ENCODE measurements at regions not wholly inside any gene's neighbourhood (a gene's known extent, or its start where the extent isn't known, plus 50 kb on each side); places are given as distances from the start of the nearest gene placed in this dataset.

- H3K36me3 Mint-ChIP-seq: peaks cover 0 to 11% (median under 1%) of the 10 kb centered on the region in 3 donors
- Histone ChIP-seq H3K27me3 (ENCODE audit: insufficient read depth, low read length, poor library complexity, severe bottlenecking) (no peaks in the 10 kb centered on the region), H3K9me3 (ENCODE audit: low read length) (no peaks in the 10 kb centered on the region), H3K4me3 (ENCODE audit: low read length) (no peak overlapping the region), H3K4me1 (ENCODE audit: insufficient read depth, low read length) (no peaks in the 10 kb centered on the region), H3K27ac (ENCODE audit: low read depth, low read length) (no peak overlapping the region), H3K36me3 (ENCODE audit: insufficient read depth, low read length) (no peaks in the 10 kb centered on the region)
- H3K9me3 Mint-ChIP-seq: peaks cover 4 to 14% (median 4%) of the 10 kb centered on the region in 5 donors
- no peak for DNase-seq
- ChIA-PET CTCF (no interaction called here), POLR2A (no interaction called here)
- H3K27me3 Mint-ChIP-seq: peaks cover 12 to 40% of the 10 kb centered on the region in 2 donors
- H3K27ac Mint-ChIP-seq: no peak overlapping the region
- H3K4me3 Mint-ChIP-seq: no peak overlapping the region
- H3K4me1 Mint-ChIP-seq: no peaks in the 10 kb centered on the region
Observed at GRCh38 chr20:24878657-24879056, 70.4 kb upstream of the CST7 start.

DNA sequence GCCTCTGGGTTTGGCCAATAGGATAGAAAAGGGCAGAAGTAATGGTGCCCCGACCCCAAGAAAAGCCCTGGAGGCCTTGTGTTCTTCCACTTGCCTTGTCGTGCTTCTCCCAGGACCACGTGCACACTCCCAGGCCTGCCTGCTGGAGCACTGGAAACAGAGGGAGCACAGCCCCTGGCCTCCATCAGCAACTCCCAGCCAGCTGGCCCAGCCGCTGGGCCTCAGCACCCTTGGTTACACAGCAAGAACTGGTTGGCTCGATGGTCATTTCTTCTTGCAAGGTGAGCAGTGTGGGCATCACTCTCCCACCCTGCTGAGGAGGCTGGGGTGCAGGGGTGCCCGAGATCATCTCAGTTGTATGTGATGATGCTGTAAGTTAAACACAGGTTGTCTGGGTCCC, 69.2 kb upstream of the CST7 start:
- Histone ChIP-seq H3K27me3 (ENCODE audit: insufficient read depth, low read length, poor library complexity, severe bottlenecking) (no peaks in the 10 kb centered on the region), H3K36me3 (ENCODE audit: insufficient read depth, low read length) (no peaks in the 10 kb centered on the region), H3K27ac (ENCODE audit: low read depth, low read length) (no peak overlapping the region), H3K9me3 (ENCODE audit: low read length) (no peaks in the 10 kb centered on the region), H3K4me3 (ENCODE audit: low read length) (no peak overlapping the region), H3K4me1 (ENCODE audit: insufficient read depth, low read length) (no peaks in the 10 kb centered on the region)
- H3K27me3 Mint-ChIP-seq: peaks cover 5 to 36% of the 10 kb centered on the region in 2 donors
- peaks cover 4 to 20% (median 10%) of the 10 kb centered on the region in 5 donors for H3K9me3 Mint-ChIP-seq
- no peak overlapping the region for H3K4me3 Mint-ChIP-seq
- ChIA-PET POLR2A (no interaction called here), CTCF (no interaction called here)
- peaks cover 0 to 17% (median 3%) of the 10 kb centered on the region in 3 donors for H3K36me3 Mint-ChIP-seq
- H3K27ac Mint-ChIP-seq: no peak overlapping the region
- no peak for DNase-seq
- H3K4me1 Mint-ChIP-seq: no peaks in the 10 kb centered on the region

- Histone ChIP-seq H3K27ac (ENCODE audit: low read depth, low read length) (no peak overlapping the region), H3K27me3 (ENCODE audit: insufficient read depth, low read length, poor library complexity, severe bottlenecking) (no peaks in the 10 kb centered on the region), H3K9me3 (ENCODE audit: low read length) (no peaks in the 10 kb centered on the region), H3K4me1 (ENCODE audit: insufficient read depth, low read length) (no peaks in the 10 kb centered on the region), H3K4me3 (ENCODE audit: low read length) (no peak overlapping the region), H3K36me3 (ENCODE audit: insufficient read depth, low read length) (no peaks in the 10 kb centered on the region)
- Mint-ChIP-seq H3K4me1 (no peaks in the 10 kb centered on the region), H3K9me3 (peaks cover 4 to 20% (median 10%) of the 10 kb centered on the region in 5 donors), H3K4me3 (no peak overlapping the region), H3K36me3 (peaks cover 0 to 17% (median 3%) of the 10 kb centered on the region in 3 donors), H3K27me3 (peaks cover 2 to 35% of the 10 kb centered on the region in 2 donors), H3K27ac (no peak overlapping the region)
- POLR2A ChIA-PET: no interaction called here
- DNase-seq: no peak
- CTCF ChIA-PET: no interaction called here
Observed at GRCh38 chr20:24880356-24880755, 68.7 kb upstream of the CST7 start.

GRCh38 chr20:24890286-24890685, 58.8 kb upstream of the CST7 start:
- no peaks in the 10 kb centered on the region for H3K27me3 ChIP-seq (ENCODE audit: insufficient read depth, low read length, poor library complexity, severe bottlenecking)
- no peak overlapping the region for H3K27ac ChIP-seq (ENCODE audit: low read depth, low read length)
- H3K27ac Mint-ChIP-seq: peak overlapping the region in 1 of 8 donors; percentile 50
- POLR2A ChIA-PET: no interaction called here
- no peak overlapping the region for H3K4me3 ChIP-seq (ENCODE audit: low read length)
- CTCF ChIA-PET: no interaction called here
- no peak overlapping the region for H3K4me3 Mint-ChIP-seq
- H3K4me1 Mint-ChIP-seq: no peaks in the 10 kb centered on the region
- DNase-seq: no peak
- no peaks in the 10 kb centered on the region for H3K9me3 Mint-ChIP-seq
- H3K36me3 Mint-ChIP-seq: no peaks in the 10 kb centered on the region
- peaks cover 5 to 6% of the 10 kb centered on the region in 2 donors for H3K27me3 Mint-ChIP-seq
- H3K36me3 ChIP-seq (ENCODE audit: insufficient read depth, low read length): no peaks in the 10 kb centered on the region
- H3K9me3 ChIP-seq (ENCODE audit: low read length): no peaks in the 10 kb centered on the region
- H3K4me1 ChIP-seq (ENCODE audit: insufficient read depth, low read length): no peaks in the 10 kb centered on the region

GRCh38 chr20:24891546-24892393, 57.3 kb upstream of the CST7 start:
- Histone ChIP-seq H3K27ac (ENCODE audit: low read depth, low read length) (no peak overlapping the region), H3K36me3 (ENCODE audit: insufficient read depth, low read length) (no peaks in the 10 kb centered on the region), H3K4me1 (ENCODE audit: insufficient read depth, low read length) (no peaks in the 10 kb centered on the region), H3K9me3 (ENCODE audit: low read length) (no peaks in the 10 kb centered on the region), H3K4me3 (ENCODE audit: low read length) (no peak overlapping the region), H3K27me3 (ENCODE audit: insufficient read depth, low read length, poor library complexity, severe bottlenecking) (no peaks in the 10 kb centered on the region)
- Mint-ChIP-seq H3K36me3 (no peaks in the 10 kb centered on the region), H3K4me1 (no peaks in the 10 kb centered on the region), H3K4me3 (no peak overlapping the region), H3K27ac (no peak overlapping the region), H3K27me3 (peaks cover 3 to 6% of the 10 kb centered on the region in 2 donors), H3K9me3 (no peaks in the 10 kb centered on the region)
- no peak for DNase-seq
- ChIA-PET CTCF (no interaction called here), POLR2A (no interaction called here)

- H3K27me3 Mint-ChIP-seq: peaks cover 3 to 6% of the 10 kb centered on the region in 2 donors
- H3K9me3 Mint-ChIP-seq: peaks cover 0 to under 1% (median 0%) of the 10 kb centered on the region in 5 donors
- no peak overlapping the region for H3K27ac ChIP-seq (ENCODE audit: low read depth, low read length)
- H3K27me3 ChIP-seq (ENCODE audit: insufficient read depth, low read length, poor library complexity, severe bottlenecking): no peaks in the 10 kb centered on the region
- no peaks in the 10 kb centered on the region for H3K9me3 ChIP-seq (ENCODE audit: low read length)
- H3K27ac Mint-ChIP-seq: peak overlapping the region in 1 of 8 donors; percentile 32
- ChIA-PET CTCF (no interaction called here), POLR2A (no interaction called here)
- no peaks in the 10 kb centered on the region for H3K4me1 ChIP-seq (ENCODE audit: insufficient read depth, low read length)
- no peak for DNase-seq
- no peak overlapping the region for H3K4me3 Mint-ChIP-seq
- no peaks in the 10 kb centered on the region for H3K4me1 Mint-ChIP-seq
- no peak overlapping the region for H3K4me3 ChIP-seq (ENCODE audit: low read length)
- H3K36me3 Mint-ChIP-seq: no peaks in the 10 kb centered on the region
- H3K36me3 ChIP-seq (ENCODE audit: insufficient read depth, low read length): no peaks in the 10 kb centered on the region
Observed at GRCh38 chr20:24892522-24892921, 56.5 kb upstream of the CST7 start.

- Histone ChIP-seq H3K4me1 (ENCODE audit: insufficient read depth, low read length) (no peaks in the 10 kb centered on the region), H3K4me3 (ENCODE audit: low read length) (no peak overlapping the region), H3K27me3 (ENCODE audit: insufficient read depth, low read length, poor library complexity, severe bottlenecking) (no peaks in the 10 kb centered on the region), H3K27ac (ENCODE audit: low read depth, low read length) (no peak overlapping the region), H3K9me3 (ENCODE audit: low read length) (no peaks in the 10 kb centered on the region), H3K36me3 (ENCODE audit: insufficient read depth, low read length) (no peaks in the 10 kb centered on the region)
- Mint-ChIP-seq H3K36me3 (no peaks in the 10 kb centered on the region), H3K4me3 (no peak overlapping the region), H3K27ac (no peak overlapping the region), H3K27me3 (peaks cover 3 to 6% of the 10 kb centered on the region in 2 donors), H3K9me3 (peaks cover 0 to 2% (median 0%) of the 10 kb centered on the region in 5 donors), H3K4me1 (no peaks in the 10 kb centered on the region)
- CTCF ChIA-PET: no interaction called here
- POLR2A ChIA-PET: no interaction called here
- DNase-seq: no peak
Observed at GRCh38 chr20:24892931-24893330, 56.1 kb upstream of the CST7 start.

DNA sequence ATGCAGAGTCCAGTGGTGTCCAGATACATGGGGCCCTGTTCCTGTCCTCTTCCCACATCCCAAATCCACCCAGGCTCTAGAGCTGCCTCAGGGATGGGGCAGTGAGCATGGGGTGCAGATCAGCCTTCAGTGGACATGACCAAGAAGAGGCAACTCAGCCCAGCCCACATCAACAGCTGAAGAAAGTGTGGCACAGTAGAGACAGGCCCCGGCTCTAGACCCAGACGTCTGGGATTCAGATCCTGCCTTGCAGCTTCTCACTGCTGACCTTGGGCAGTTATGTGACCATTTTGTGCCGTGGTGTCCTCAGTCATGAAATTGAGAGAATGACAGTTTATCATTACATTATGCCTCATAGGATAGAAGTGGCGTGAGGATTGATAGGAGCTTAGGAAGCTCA, 54.6 kb upstream of the CST7 start:
- POLR2A ChIA-PET: no interaction called here
- Mint-ChIP-seq H3K4me3 (no peak overlapping the region), H3K9me3 (peaks cover under 1 to 12% (median 11%) of the 10 kb centered on the region in 5 donors), H3K27me3 (peaks cover 3 to 6% of the 10 kb centered on the region in 2 donors), H3K36me3 (peaks cover 0 to 11% (median 0%) of the 10 kb centered on the region in 3 donors), H3K27ac (no peak overlapping the region), H3K4me1 (no peaks in the 10 kb centered on the region)
- H3K36me3 ChIP-seq (ENCODE audit: insufficient read depth, low read length): no peaks in the 10 kb centered on the region
- no peak for DNase-seq
- no peaks in the 10 kb centered on the region for H3K27me3 ChIP-seq (ENCODE audit: insufficient read depth, low read length, poor library complexity, severe bottlenecking)
- H3K4me3 ChIP-seq (ENCODE audit: low read length): no peak overlapping the region
- no peaks in the 10 kb centered on the region for H3K9me3 ChIP-seq (ENCODE audit: low read length)
- CTCF ChIA-PET: no interaction called here
- no peak overlapping the region for H3K27ac ChIP-seq (ENCODE audit: low read depth, low read length)
- H3K4me1 ChIP-seq (ENCODE audit: insufficient read depth, low read length): no peaks in the 10 kb centered on the region
